PC-9 (cell line): ENCODE measurements at regions not wholly inside any gene's neighbourhood (a gene's known extent, or its start where the extent isn't known, plus 50 kb on each side); places are given as distances from the start of the nearest gene placed in this dataset.

ENCODE experiments used
- BruUV-seq: library from RNA; stranded (reverse); fragments of 400-500 nt; replicated peaks from 2 replicates; lab custom pipeline; 2021; lab: Mats Ljungman, UMichigan
- CTCF ChIA-PET: fragments of 300-600 bp; sonication (Branson Sonifier 250); formaldehyde crosslinking; loops from one replicate; lab custom pipeline; 2022; ENCODE audit warnings: antibody characterized with exemption; lab: Charles Lee
- POLR2A ChIA-PET: fragments of 300-600 bp; sonication (Branson Sonifier 250); formaldehyde crosslinking; loops from one replicate; lab custom pipeline; 2022; ENCODE audit warnings: antibody characterized with exemption; ENCODE audit not compliant: unreplicated experiment; lab: Charles Lee
- DNase-seq, 2 experiments: peaks; one replicate each; pipeline versions ENCODE4 v3.0.0 to v3.0.0-alpha.2; 2015 to 2022; ENCODE audit warnings: mixed read lengths in 1 of 2
- H2AFZ ChIP-seq: fragments of 200-600 bp; sonication (generic); 2 replicates; pipeline ENCODE4 v1.8.1; 2017; ENCODE audit warnings: antibody characterized with exemption
- H3F3A ChIP-seq: fragments of 200-600 bp; sonication (generic); 2 replicates; pipeline ENCODE4 v1.8.1; 2017; ENCODE audit warnings: antibody characterized with exemption, mild to moderate bottlenecking, low read depth; ENCODE audit not compliant: insufficient read depth
- H3K27ac ChIP-seq: fragments of 200-600 bp; sonication (generic); 2 replicates; pipeline ENCODE4 v1.6.1; 2016; ENCODE audit warnings: mixed run types
- H3K27me3 ChIP-seq: fragments of 200-600 bp; sonication (generic); 2 replicates; pipeline ENCODE4 v1.6.1; 2016; ENCODE audit warnings: low read depth, mixed run types; ENCODE audit not compliant: insufficient read depth
- H3K36me3 ChIP-seq: fragments of 200-600 bp; sonication (generic); 2 replicates; pipeline ENCODE4 v1.6.1; 2016; ENCODE audit warnings: low read depth, mixed run types
- H3K4me1 ChIP-seq: fragments of 200-600 bp; sonication (generic); replicated peaks from 2 replicates; pipeline ENCODE4 v1.6.1; 2016; ENCODE audit warnings: mixed run types; ENCODE audit not compliant: insufficient read depth
- H3K4me2 ChIP-seq: fragments of 200-600 bp; sonication (generic); 2 replicates; pipeline ENCODE4 v1.6.1; 2017; ENCODE audit warnings: mixed run types
- H3K4me3 ChIP-seq: fragments of 200-600 bp; sonication (generic); 2 replicates; pipeline ENCODE4 v1.6.1; 2016; ENCODE audit warnings: mixed run types
- H3K79me2 ChIP-seq: fragments of 200-600 bp; sonication (generic); 2 replicates; pipeline ENCODE4 v1.6.1; 2017; ENCODE audit warnings: low read depth, mixed run types
- H3K9me2 ChIP-seq: fragments of 200-600 bp; sonication (generic); 2 replicates; pipeline ENCODE4 v1.8.1; 2017; ENCODE audit warnings: mild to moderate bottlenecking; ENCODE audit not compliant: insufficient read depth
- H3K9me3 ChIP-seq: fragments of 200-600 bp; sonication (generic); 2 replicates; pipeline ENCODE4 v1.8.1; 2016; ENCODE audit warnings: low read depth; ENCODE audit not compliant: insufficient read depth
- H4K20me1 ChIP-seq: fragments of 200-600 bp; sonication (generic); 2 replicates; pipeline ENCODE4 v1.8.1; 2017; ENCODE audit not compliant: insufficient read depth
- CTCF ChIP-seq: fragments of 200-600 bp; sonication (generic); conservative IDR thresholded peaks from 2 replicates; pipeline ENCODE4 v1.6.1; 2017; ENCODE audit warnings: mixed run types, antibody characterized with exemption, mild to moderate bottlenecking, moderate library complexity
- EZH2 ChIP-seq: fragments of 200-600 bp; sonication (generic); IDR thresholded peaks from 2 replicates; pipeline ENCODE4 v1.8.0; 2017; ENCODE audit warnings: antibody characterized with exemption, low read depth
- intact Hi-C: fragments of 100-400 bp; cut with micrococcal nuclease; formaldehyde crosslinking; loops from one replicate; pipeline ENCODE4 v1.10.0; 2022; ENCODE audit not compliant: unreplicated experiment

- no peaks in the 10 kb centered on the region for H3K9me3 ChIP-seq
- intact Hi-C loops = no loop called here
- CTCF ChIA-PET = no interaction called here
- BruUV-seq = no TSS peak
- no peak for DNase-seq
- no peaks in the 10 kb centered on the region for H3K36me3 ChIP-seq
- H3K4me3 ChIP-seq = no peak overlapping the region
- H3F3A ChIP-seq = no peaks in the 10 kb centered on the region
- POLR2A ChIA-PET = no interaction called here
- no peak overlapping the region for H3K4me2 ChIP-seq
- H3K9me2 ChIP-seq = no peaks in the 10 kb centered on the region
- no peak overlapping the region for H2AFZ ChIP-seq
- no peaks in the 10 kb centered on the region for H3K27me3 ChIP-seq
- H4K20me1 ChIP-seq = no peaks in the 10 kb centered on the region
- TF ChIP-seq CTCF = no peak
- TF ChIP-seq EZH2 = no peak
- H3K79me2 ChIP-seq = no peaks in the 10 kb centered on the region
- no peak overlapping the region for H3K27ac ChIP-seq
- no peaks in the 10 kb centered on the region for H3K4me1 ChIP-seq
Measured at GRCh38 chr4:175374459-175374858, 437.6 kb downstream of the GPM6A start.

GRCh38 chr4:175376287-175376977 is 435.6 kb downstream of the GPM6A start:
- Histone ChIP-seq H3F3A (no peaks in the 10 kb centered on the region), H3K79me2 (no peaks in the 10 kb centered on the region), H3K4me3 (no peak overlapping the region), H3K27me3 (no peaks in the 10 kb centered on the region), H3K9me3 (no peaks in the 10 kb centered on the region), H3K4me2 (no peak overlapping the region), H3K9me2 (no peaks in the 10 kb centered on the region), H4K20me1 (no peaks in the 10 kb centered on the region), H3K36me3 (no peaks in the 10 kb centered on the region), H2AFZ (no peak overlapping the region), H3K4me1 (no peaks in the 10 kb centered on the region), H3K27ac (no peak overlapping the region)
- no TSS peak for BruUV-seq
- POLR2A ChIA-PET = no interaction called here
- no peak for TF ChIP-seq EZH2
- TF ChIP-seq CTCF = no peak
- intact Hi-C loops = no loop called here
- DNase-seq = no peak
- CTCF ChIA-PET = interaction anchor here (0.6 to 0.7 kb wide), 2 partner anchors 41 to 124 kb away, joined by 9 read pairs; no protein-coding TSS in a partner anchor

GRCh38 chr4:175377203-175377602 is 434.9 kb downstream of the GPM6A start:
- Histone ChIP-seq H3K36me3 (no peaks in the 10 kb centered on the region), H3K4me2 (no peak overlapping the region), H3K9me3 (no peaks in the 10 kb centered on the region), H3K4me1 (no peaks in the 10 kb centered on the region), H3K79me2 (no peaks in the 10 kb centered on the region), H4K20me1 (no peaks in the 10 kb centered on the region), H2AFZ (no peak overlapping the region), H3F3A (no peaks in the 10 kb centered on the region), H3K27ac (no peak overlapping the region), H3K27me3 (no peaks in the 10 kb centered on the region), H3K9me2 (no peaks in the 10 kb centered on the region), H3K4me3 (no peak overlapping the region)
- intact Hi-C loops = no loop called here
- ChIA-PET CTCF (no interaction called here), POLR2A (no interaction called here)
- no peak for DNase-seq
- TF ChIP-seq EZH2 (no peak), CTCF (no peak)
- no TSS peak for BruUV-seq
